Nephron progenitor cell (in vitro differentiated cells): ENCODE measurements at regions not wholly inside any gene's neighbourhood (a gene's known extent, or its start where the extent isn't known, plus 50 kb on each side); places are given as distances from the start of the nearest gene placed in this dataset.

Source experiments
- DNase-seq: peaks from one replicate; pipeline ENCODE4 v3.0.0; 2021
- H3K27ac Mint-ChIP-seq: 2 replicates; pipeline ENCODE4 v1.8.0; 2021; ENCODE audit warnings: mild to moderate bottlenecking, moderate library complexity, mixed read lengths
- H3K27me3 Mint-ChIP-seq: 2 replicates; pipeline ENCODE4 v1.8.0; 2021; ENCODE audit warnings: mild to moderate bottlenecking, low read depth, mixed read lengths; ENCODE audit not compliant: poor library complexity
- H3K36me3 Mint-ChIP-seq: 2 replicates; pipeline ENCODE4 v1.8.0; 2021; ENCODE audit warnings: low read depth, mixed read lengths
- H3K4me1 Mint-ChIP-seq: 2 replicates; pipeline ENCODE4 v1.8.0; 2021; ENCODE audit warnings: mixed read lengths
- H3K4me3 Mint-ChIP-seq: 2 replicates; pipeline ENCODE4 v1.8.0; 2021; ENCODE audit warnings: mild to moderate bottlenecking, moderate library complexity, mixed read lengths
- H3K9me3 Mint-ChIP-seq: 2 replicates; pipeline ENCODE4 v1.8.0; 2021; ENCODE audit warnings: mild to moderate bottlenecking, moderate library complexity, mixed read lengths
- TF ChIP-seq, protein P1 (sequence below): fragments of 200-600 bp; sonication (generic); IDR thresholded peaks from 2 replicates; pipeline ENCODE4 v1.5.0; 2021; ENCODE audit warnings: antibody characterized with exemption

- H3K36me3 Mint-ChIP-seq: no peaks in the 10 kb centered on the region
- H3K27me3 Mint-ChIP-seq: peaks cover 69% of the 10 kb centered on the region
- H3K27ac Mint-ChIP-seq: no peak overlapping the region
- no peaks in the 10 kb centered on the region for H3K9me3 Mint-ChIP-seq
- no peaks in the 10 kb centered on the region for H3K4me1 Mint-ChIP-seq
- H3K4me3 Mint-ChIP-seq: no peak overlapping the region
- DNase-seq: peak; percentile 21
- TF ChIP-seq, protein P1, sequence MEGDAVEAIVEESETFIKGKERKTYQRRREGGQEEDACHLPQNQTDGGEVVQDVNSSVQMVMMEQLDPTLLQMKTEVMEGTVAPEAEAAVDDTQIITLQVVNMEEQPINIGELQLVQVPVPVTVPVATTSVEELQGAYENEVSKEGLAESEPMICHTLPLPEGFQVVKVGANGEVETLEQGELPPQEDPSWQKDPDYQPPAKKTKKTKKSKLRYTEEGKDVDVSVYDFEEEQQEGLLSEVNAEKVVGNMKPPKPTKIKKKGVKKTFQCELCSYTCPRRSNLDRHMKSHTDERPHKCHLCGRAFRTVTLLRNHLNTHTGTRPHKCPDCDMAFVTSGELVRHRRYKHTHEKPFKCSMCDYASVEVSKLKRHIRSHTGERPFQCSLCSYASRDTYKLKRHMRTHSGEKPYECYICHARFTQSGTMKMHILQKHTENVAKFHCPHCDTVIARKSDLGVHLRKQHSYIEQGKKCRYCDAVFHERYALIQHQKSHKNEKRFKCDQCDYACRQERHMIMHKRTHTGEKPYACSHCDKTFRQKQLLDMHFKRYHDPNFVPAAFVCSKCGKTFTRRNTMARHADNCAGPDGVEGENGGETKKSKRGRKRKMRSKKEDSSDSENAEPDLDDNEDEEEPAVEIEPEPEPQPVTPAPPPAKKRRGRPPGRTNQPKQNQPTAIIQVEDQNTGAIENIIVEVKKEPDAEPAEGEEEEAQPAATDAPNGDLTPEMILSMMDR: no peak
Measured at GRCh38 chr10:98080494-98080893, 50.1 kb upstream of the CRTAC1 start.
